Heart right ventricle (tissue), 16 donors: ENCODE measurements at regions not wholly inside any gene's neighbourhood (a gene's known extent, or its start where the extent isn't known, plus 50 kb on each side); places are given as distances from the start of the nearest gene placed in this dataset.

Source experiments
- ATAC-seq, 8 donors: fragments of 200-7000 bp; cut with Tn5 transposase; one replicate each; pipeline ENCODE4 v1.9.1; 2020; ENCODE audit warnings: mild to moderate bottlenecking in 8 of 8, moderate library complexity in 8 of 8, moderate number of reproducible peaks in 1 of 8
- DNase-seq, 2 donors: peaks; one replicate each; pipeline ENCODE4 v3.0.0-alpha.2; 2020
- H3K27ac ChIP-seq, 10 donors: fragments of 200-600 bp; sonication (generic) in 2 of 10; one replicate each; pipeline versions ENCODE4 v1.5.0 to v1.8.0; 2020 to 2022; ENCODE audit warnings: mild to moderate bottlenecking in 3 of 10
- H3K27me3 ChIP-seq, 7 donors: fragments of 200-600 bp; one replicate each; pipeline ENCODE4 v1.8.0; 2021 to 2022; ENCODE audit warnings: mild to moderate bottlenecking in 2 of 7
- H3K36me3 ChIP-seq, 9 donors: fragments of 200-600 bp; sonication (generic) in 1 of 9; one replicate each; pipeline versions ENCODE4 v1.5.0 to v1.8.0; 2020 to 2022; ENCODE audit warnings: mild to moderate bottlenecking in 2 of 9
- H3K4me1 ChIP-seq, 9 donors: fragments of 200-600 bp; sonication (generic) in 1 of 9; one replicate each; pipeline versions ENCODE4 v1.5.0 to v1.8.0; 2020 to 2022; ENCODE audit warnings: mild to moderate bottlenecking in 4 of 9
- H3K4me3 ChIP-seq, 10 donors: fragments of 200-600 bp; sonication (generic) in 2 of 10; one replicate each; pipeline versions ENCODE4 v1.5.0 to v1.8.0; 2020 to 2022; ENCODE audit warnings: mild to moderate bottlenecking in 7 of 10, moderate library complexity in 2 of 10
- H3K9me3 ChIP-seq, 11 donors: fragments of 200-600 bp in 10 of 11; sonication (generic) in 2 of 11; one replicate each; pipeline versions ENCODE4 v1.5.0 to v1.8.0; 2013 to 2022; ENCODE audit warnings: mild to moderate bottlenecking in 2 of 11, control low read depth in 1 of 11, moderate library complexity in 1 of 11
- WGBS, 2 donors: extraction: QIAGEN DNeasy Blood & Tissue Kit; methylation state at CpG; one replicate each; pipeline ENCODE4 v1.1.7; 2013; ENCODE audit warnings: inconsistent platforms in 1 of 2; 5-methylcytosine and 5-hydroxymethylcytosine counted together
- intact Hi-C, 10 donors: fragments of 100-400 bp; cut with DNase I; formaldehyde crosslinking; loops; one replicate each; pipeline versions ENCODE4 v1.11.1 to v1.14.2; 2022
- TF ChIP-seq, protein P1 (sequence below), 9 donors: fragments of 200-600 bp; sonication (generic) in 2 of 9; IDR thresholded peaks; one replicate each; pipeline versions ENCODE4 v1.5.0 to v1.8.0; 2021 to 2022; ENCODE audit warnings: antibody characterized with exemption in 9 of 9, mild to moderate bottlenecking in 5 of 9, moderate library complexity in 1 of 9
- donor health status: Arrhythmogenic right ventricular cardiomyopathy.
- donor health status: ischemic (EF 13 %, LVEDD 7.1; RV severe dilation, severe dysfunction).
- donor health status: healthy with polysubstance abuse.
- donor health status: DM: no; HTN: yes; CAD: no.
- donor health status: DM: no; HTN: no; CAD: no.
- donor health status: ischemic (EF 25% LVEDD 6.9; RV normal size, moderate dysfunction).
- donor health status: ischemic (EF 25% LVEDD 5.7; RV mildly dilated, moderate dysfunction).
- donor health status: healthy.
- donor health status: DM: yes; HTN: yes; CAD: no.
- donor health status: Ischemic cardiomyopathy.
- donor health status: ischemic (EF 35%, LVEDD 5.7; RV mildly dilated, moderate dysfunction).
- donor health status: nonischemic (EF 11% LVEDD 7.7; RV severe dilation, severe dysfunction).
- donor health status: DM: yes; HTN: yes; CAD: no.
- donor health status: PGD.
- donor health status: ischemic (EF 29% LVEDD 5.4; RV normal size, mild dysfunction).
- donor health status: nonischemic (EF 23%, LVEDD 6.1; RV moderate dilation, normal function).

DNA sequence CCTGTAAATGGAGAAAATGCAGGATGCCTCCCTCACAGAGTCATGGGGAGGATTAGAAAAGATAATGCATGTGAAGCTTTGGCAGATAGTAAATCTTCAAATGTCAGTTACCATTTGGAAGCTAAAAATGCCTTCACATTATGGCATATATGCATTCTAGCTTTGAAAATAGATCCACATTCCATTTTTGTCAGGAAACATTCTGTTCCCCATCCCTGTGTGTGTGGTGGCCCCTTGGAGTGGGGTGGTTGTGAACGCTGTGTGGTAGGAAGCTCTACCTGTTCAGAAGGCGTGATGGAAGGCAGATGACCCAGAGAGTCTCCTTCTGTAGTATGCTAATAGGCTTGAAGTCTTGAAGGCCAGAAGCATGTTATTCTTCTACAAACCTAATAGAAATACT, 242.0 kb downstream of the HAPSTR1 start:
- TF ChIP-seq, protein P1, sequence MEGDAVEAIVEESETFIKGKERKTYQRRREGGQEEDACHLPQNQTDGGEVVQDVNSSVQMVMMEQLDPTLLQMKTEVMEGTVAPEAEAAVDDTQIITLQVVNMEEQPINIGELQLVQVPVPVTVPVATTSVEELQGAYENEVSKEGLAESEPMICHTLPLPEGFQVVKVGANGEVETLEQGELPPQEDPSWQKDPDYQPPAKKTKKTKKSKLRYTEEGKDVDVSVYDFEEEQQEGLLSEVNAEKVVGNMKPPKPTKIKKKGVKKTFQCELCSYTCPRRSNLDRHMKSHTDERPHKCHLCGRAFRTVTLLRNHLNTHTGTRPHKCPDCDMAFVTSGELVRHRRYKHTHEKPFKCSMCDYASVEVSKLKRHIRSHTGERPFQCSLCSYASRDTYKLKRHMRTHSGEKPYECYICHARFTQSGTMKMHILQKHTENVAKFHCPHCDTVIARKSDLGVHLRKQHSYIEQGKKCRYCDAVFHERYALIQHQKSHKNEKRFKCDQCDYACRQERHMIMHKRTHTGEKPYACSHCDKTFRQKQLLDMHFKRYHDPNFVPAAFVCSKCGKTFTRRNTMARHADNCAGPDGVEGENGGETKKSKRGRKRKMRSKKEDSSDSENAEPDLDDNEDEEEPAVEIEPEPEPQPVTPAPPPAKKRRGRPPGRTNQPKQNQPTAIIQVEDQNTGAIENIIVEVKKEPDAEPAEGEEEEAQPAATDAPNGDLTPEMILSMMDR (IDR thresholded peaks at IDR 0.05): no peak

DNA sequence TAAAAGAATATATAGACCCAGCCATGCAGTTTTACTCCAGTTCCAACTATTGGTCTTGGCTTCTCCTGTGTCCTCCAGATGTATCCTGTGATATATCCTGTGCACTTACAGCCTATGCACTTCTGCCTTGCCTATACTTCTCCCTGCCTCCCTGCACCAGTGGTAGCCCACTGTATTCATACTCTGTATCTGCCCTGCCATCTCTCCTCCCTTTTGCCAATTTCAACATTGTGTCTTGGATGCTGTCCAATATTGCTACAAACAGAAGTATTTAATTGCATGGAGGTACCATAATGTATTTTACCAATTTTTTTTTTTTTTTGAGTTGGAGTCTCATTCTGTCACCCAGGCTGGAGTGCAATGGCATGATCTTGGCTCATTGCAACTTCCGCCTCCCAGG, 242.7 kb downstream of the HAPSTR1 start:
- Histone ChIP-seq H3K27me3 (no peaks in the 10 kb centered on the region), H3K4me3 (no peak overlapping the region), H3K27ac (no peak overlapping the region), H3K4me1 (peaks cover 0 to 6% (median 0%) of the 10 kb centered on the region in 9 donors), H3K36me3 (no peaks in the 10 kb centered on the region), H3K9me3 (peaks cover 0 to 9% (median 0%) of the 10 kb centered on the region in 11 donors)
- intact Hi-C loops: no loop called here
- DNase-seq: no peak
- WGBS, 2 donors: 87 to 92% methylated on average over 1 of the region's 1 CpG
- ATAC-seq: no peak
- TF ChIP-seq, protein P1 (IDR thresholded peaks at IDR 0.05): no peak

More for the DNA sequence above, 242.0 kb downstream of the HAPSTR1 start:
- Histone ChIP-seq H3K27me3 (no peaks in the 10 kb centered on the region), H3K27ac (no peak overlapping the region), H3K9me3 (peaks cover 0 to 9% (median 0%) of the 10 kb centered on the region in 11 donors), H3K36me3 (no peaks in the 10 kb centered on the region), H3K4me1 (peaks cover 0 to 6% (median 0%) of the 10 kb centered on the region in 9 donors), H3K4me3 (no peak overlapping the region)
- DNase-seq (no peak), ATAC-seq (no peak)
- intact Hi-C loops: no loop called here
- 89% methylated on average over 2 of the region's 2 CpGs for WGBS, 2 donors

DNA sequence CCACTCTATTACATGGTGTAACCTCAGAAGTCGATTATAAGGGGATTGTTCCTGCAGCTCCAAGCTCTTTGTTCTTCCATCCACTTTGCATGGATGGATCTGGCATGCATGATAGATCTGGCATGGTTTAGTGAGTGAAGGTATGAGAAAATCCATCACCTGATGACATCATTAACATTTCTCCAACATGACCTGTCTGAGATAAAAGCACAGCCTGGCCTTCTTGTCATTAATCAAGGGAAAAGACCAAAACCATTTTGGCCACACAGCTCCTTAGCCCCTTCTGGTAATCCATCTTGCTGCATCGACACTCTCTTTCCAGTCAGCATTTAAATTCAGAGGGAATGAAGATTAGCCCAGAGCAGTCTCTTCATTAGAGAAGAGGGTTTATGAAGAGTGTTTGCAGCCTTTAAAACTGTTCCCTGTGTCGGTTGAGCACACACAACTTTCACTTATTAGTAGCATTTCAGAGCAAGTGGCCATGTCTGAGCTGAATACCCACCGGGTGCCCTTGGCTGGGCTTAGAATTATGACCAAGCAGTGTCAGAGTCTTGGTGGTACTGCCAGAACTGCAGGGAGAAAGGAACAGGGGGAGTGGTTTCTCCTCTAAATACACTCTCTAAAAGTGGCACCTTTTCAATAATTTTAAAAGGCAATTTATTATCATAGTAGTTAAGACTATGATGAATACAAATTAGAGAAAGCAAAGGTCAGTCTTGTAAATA, 246.0 kb downstream of the HAPSTR1 start:
- Histone ChIP-seq H3K4me3 (no peak overlapping the region), H3K27me3 (no peaks in the 10 kb centered on the region), H3K4me1 (peaks cover 0 to 6% (median 0%) of the 10 kb centered on the region in 9 donors), H3K27ac (no peak overlapping the region), H3K36me3 (no peaks in the 10 kb centered on the region), H3K9me3 (peaks cover 0 to 8% (median 0%) of the 10 kb centered on the region in 11 donors)
- WGBS, 2 donors: 56 to 68% methylated on average over 4 of the region's 4 CpGs
- ATAC-seq: peak in 2 of 8 donors; percentile 69 to 76
- no peak for DNase-seq
- intact Hi-C loops: no loop called here
- TF ChIP-seq, protein P1 (IDR thresholded peaks at IDR 0.05): no peak

DNA sequence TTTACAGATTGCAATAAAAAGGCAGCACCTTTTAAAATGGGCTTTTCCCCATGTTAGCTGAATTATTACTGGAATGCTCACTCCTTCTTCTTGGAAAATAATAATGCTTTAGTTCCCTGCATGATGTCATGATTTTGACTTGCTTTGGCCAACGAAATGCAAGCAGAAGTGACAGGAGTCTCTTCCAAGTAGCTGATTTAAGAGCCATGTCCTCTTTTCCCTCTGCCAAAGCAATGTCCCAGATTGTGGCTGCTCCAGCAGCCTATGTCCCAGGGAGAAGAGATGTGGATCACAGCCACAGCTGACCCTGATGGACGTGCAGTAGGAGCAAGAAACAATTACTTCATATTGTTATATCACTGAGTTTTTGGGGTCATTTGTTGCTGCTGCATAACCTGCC, 246.6 kb downstream of the HAPSTR1 start:
- Histone ChIP-seq H3K27me3 (no peaks in the 10 kb centered on the region), H3K9me3 (peaks cover 0 to 2% (median 0%) of the 10 kb centered on the region in 11 donors), H3K4me3 (no peak overlapping the region), H3K27ac (no peak overlapping the region), H3K4me1 (peaks cover 0 to 6% (median 0%) of the 10 kb centered on the region in 9 donors), H3K36me3 (no peaks in the 10 kb centered on the region)
- intact Hi-C loops: no loop called here
- ATAC-seq: peak in 3 of 8 donors; percentile 57 to 84 (median 61)
- TF ChIP-seq, protein P1 (IDR thresholded peaks at IDR 0.05): no peak
- 21 to 37% methylated on average over 2 of the region's 2 CpGs for WGBS, 2 donors
- DNase-seq: no peak
